ENCODE measurements at regions not wholly inside any gene's neighbourhood (a gene's known extent, or its start where the extent isn't known, plus 50 kb on each side); places are given as distances from the start of the nearest gene placed in this dataset.

DNA sequence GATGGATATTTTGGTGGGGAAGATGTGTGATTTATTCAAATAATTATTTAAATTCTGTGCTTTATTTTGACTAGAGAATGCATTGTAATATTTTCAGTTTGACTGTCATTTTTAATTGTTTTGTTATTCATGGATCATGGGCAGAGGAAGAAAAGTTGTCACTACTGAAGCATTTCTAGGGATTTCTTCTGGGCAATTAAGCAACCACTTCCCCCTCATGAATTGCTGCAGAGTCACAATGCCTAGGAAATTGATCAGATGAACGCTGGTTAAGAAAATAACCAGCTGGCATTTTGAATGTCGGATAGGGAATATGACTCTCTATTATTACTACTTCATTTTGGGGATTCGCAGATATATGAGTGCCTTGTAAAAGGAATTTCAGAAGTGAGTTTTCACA, 283.3 kb downstream of the IL15 start:
- Histone ChIP-seq H3K9me3 (no peaks in the 10 kb centered on the region), H3K27ac (no peak overlapping the region), H3K4me3 (no peak overlapping the region), H3K36me3 (no peaks in the 10 kb centered on the region), H3K27me3 (no peaks in the 10 kb centered on the region), H3K4me1 (no peaks in the 10 kb centered on the region)
- TF ChIP-seq, protein P1, sequence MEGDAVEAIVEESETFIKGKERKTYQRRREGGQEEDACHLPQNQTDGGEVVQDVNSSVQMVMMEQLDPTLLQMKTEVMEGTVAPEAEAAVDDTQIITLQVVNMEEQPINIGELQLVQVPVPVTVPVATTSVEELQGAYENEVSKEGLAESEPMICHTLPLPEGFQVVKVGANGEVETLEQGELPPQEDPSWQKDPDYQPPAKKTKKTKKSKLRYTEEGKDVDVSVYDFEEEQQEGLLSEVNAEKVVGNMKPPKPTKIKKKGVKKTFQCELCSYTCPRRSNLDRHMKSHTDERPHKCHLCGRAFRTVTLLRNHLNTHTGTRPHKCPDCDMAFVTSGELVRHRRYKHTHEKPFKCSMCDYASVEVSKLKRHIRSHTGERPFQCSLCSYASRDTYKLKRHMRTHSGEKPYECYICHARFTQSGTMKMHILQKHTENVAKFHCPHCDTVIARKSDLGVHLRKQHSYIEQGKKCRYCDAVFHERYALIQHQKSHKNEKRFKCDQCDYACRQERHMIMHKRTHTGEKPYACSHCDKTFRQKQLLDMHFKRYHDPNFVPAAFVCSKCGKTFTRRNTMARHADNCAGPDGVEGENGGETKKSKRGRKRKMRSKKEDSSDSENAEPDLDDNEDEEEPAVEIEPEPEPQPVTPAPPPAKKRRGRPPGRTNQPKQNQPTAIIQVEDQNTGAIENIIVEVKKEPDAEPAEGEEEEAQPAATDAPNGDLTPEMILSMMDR (IDR thresholded peaks at IDR 0.05) = no peak
- intact Hi-C loops (cut with DNase I; ENCODE audit: low total_unique reads) = no loop called here
- DNase-seq = no peak

DNA sequence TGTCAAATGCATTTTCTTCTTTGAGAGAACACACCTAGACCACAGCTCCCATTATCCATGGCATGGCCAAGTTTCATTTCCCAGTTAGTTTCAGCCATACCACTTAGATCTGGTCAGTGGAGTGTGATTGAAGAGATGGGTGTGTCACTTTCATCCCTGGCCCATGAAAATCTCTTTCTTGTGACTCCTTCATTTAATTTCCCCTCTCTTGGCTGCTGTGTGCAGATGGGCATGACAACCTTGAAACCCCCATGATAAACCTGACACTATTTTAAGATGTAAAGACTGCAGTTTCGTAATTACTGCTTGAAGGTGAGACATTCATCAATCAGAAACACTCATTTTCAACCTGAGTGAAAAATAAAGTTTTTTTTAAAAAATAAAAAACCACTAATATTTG, 284.9 kb downstream of the IL15 start:
- H3K36me3 ChIP-seq = no peaks in the 10 kb centered on the region
- H3K9me3 ChIP-seq = no peaks in the 10 kb centered on the region
- intact Hi-C loops (cut with DNase I; ENCODE audit: low total_unique reads) = no loop called here
- H3K27me3 ChIP-seq = no peaks in the 10 kb centered on the region
- TF ChIP-seq, protein P1 (IDR thresholded peaks at IDR 0.05) = no peak
- DNase-seq = no peak
- H3K27ac ChIP-seq = no peak overlapping the region
- no peaks in the 10 kb centered on the region for H3K4me1 ChIP-seq
- H3K4me3 ChIP-seq = no peak overlapping the region

DNA sequence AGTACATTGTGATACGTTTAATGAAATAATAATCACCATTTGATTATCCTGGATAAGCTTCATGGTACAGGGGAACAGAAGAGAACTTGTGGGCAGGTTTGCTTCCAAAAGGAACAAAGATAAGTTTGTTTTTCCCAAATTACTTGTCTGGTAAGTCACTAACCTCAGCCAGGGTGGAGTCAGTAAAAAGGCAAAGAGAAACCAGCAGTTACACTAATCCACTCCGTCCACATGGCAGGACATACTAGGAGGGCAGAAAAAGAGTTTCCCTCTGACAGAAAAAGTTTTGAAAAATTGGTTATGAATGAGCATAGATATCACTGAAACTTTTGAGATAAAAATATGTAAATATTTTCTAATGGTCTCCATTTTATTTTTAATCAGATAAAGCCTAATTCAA, 285.9 kb downstream of the IL15 start:
- Histone ChIP-seq H3K4me1 (no peaks in the 10 kb centered on the region), H3K36me3 (no peaks in the 10 kb centered on the region), H3K27me3 (no peaks in the 10 kb centered on the region), H3K9me3 (no peaks in the 10 kb centered on the region), H3K4me3 (no peak overlapping the region), H3K27ac (no peak overlapping the region)
- intact Hi-C loops (cut with DNase I; ENCODE audit: low total_unique reads) = no loop called here
- no peak for DNase-seq
- TF ChIP-seq, protein P1 (IDR thresholded peaks at IDR 0.05) = no peak

DNA sequence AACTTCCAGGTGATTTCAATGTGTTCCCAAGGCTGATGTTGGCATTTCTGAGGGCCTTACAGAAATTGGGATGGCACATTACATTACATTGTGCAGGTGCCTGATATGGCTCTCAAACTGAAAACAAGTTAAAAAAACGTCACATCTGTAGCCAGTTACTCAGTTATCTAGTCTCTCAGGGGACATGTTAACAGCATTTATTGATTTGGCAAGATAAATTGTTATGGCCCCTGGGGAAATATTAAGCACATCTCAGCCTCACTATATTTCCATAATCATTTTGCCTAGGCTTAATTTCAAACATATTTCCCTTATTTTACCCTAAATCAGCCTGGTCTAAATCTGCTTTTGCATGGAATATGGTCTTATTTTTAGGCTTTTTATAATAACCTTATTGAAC, 290.0 kb downstream of the IL15 start:
- Histone ChIP-seq H3K4me1 (no peaks in the 10 kb centered on the region), H3K36me3 (no peaks in the 10 kb centered on the region), H3K4me3 (no peak overlapping the region), H3K27me3 (no peaks in the 10 kb centered on the region), H3K27ac (no peak overlapping the region), H3K9me3 (no peaks in the 10 kb centered on the region)
- TF ChIP-seq, protein P1 (IDR thresholded peaks at IDR 0.05) = no peak
- DNase-seq = no peak
- intact Hi-C loops (cut with DNase I; ENCODE audit: low total_unique reads) = no loop called here

DNA sequence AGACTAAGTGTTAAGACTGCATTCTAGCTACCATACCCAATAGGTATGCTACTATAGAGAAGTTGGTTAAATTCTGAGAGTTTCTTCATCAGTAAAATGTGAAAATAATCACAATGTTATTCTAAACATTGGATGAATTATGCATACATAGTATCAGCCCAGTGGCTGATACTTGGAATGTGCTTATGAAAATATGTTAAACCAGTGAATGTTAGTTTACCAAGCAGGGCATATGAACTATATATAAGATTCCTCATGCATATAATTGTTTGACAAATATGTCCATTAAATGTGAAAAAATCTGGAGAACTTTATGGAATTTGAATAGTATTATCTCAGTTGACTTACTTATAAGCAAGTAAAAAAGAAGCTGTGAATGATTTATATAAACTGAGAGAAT, 296.1 kb downstream of the IL15 start:
- H3K36me3 ChIP-seq = no peaks in the 10 kb centered on the region
- no peak for DNase-seq
- no peak overlapping the region for H3K4me3 ChIP-seq
- no peaks in the 10 kb centered on the region for H3K27me3 ChIP-seq
- H3K27ac ChIP-seq = no peak overlapping the region
- intact Hi-C loops (cut with DNase I; ENCODE audit: low total_unique reads) = no loop called here
- TF ChIP-seq, protein P1 (IDR thresholded peaks at IDR 0.05) = no peak
- peaks cover 0 to under 1% (median 0%) of the 10 kb centered on the region in 3 donors for H3K9me3 ChIP-seq
- H3K4me1 ChIP-seq = no peaks in the 10 kb centered on the region

DNA sequence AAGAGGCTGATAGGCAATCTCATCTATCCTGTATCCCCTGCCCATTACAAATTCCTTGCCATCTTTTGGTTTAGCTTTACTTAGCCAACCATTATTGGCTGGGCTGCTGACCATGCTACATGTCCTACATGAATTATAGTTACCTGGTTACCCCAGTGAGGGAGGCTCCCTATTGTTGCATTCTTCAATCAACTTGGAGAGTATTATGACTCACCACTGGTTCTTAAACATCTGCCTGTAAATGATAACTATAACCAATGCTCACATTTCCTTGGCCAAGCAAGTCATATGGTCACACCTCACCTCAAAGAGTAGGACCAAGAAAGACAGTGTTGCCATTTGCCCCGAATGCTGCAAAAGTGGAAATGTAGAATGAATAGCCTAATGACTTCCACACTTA, 297.6 kb downstream of the IL15 start:
- Histone ChIP-seq H3K9me3 (peaks cover 0 to 11% (median 9%) of the 10 kb centered on the region in 3 donors), H3K4me1 (no peaks in the 10 kb centered on the region), H3K27me3 (no peaks in the 10 kb centered on the region), H3K4me3 (no peak overlapping the region), H3K27ac (no peak overlapping the region), H3K36me3 (no peaks in the 10 kb centered on the region)
- intact Hi-C loops (cut with DNase I; ENCODE audit: low total_unique reads) = no loop called here
- TF ChIP-seq, protein P1 (IDR thresholded peaks at IDR 0.05) = no peak
- DNase-seq = no peak
